ENCODE measurements at regions not wholly inside any gene's neighbourhood (a gene's known extent, or its start where the extent isn't known, plus 50 kb on each side); places are given as distances from the start of the nearest gene placed in this dataset.

DNA sequence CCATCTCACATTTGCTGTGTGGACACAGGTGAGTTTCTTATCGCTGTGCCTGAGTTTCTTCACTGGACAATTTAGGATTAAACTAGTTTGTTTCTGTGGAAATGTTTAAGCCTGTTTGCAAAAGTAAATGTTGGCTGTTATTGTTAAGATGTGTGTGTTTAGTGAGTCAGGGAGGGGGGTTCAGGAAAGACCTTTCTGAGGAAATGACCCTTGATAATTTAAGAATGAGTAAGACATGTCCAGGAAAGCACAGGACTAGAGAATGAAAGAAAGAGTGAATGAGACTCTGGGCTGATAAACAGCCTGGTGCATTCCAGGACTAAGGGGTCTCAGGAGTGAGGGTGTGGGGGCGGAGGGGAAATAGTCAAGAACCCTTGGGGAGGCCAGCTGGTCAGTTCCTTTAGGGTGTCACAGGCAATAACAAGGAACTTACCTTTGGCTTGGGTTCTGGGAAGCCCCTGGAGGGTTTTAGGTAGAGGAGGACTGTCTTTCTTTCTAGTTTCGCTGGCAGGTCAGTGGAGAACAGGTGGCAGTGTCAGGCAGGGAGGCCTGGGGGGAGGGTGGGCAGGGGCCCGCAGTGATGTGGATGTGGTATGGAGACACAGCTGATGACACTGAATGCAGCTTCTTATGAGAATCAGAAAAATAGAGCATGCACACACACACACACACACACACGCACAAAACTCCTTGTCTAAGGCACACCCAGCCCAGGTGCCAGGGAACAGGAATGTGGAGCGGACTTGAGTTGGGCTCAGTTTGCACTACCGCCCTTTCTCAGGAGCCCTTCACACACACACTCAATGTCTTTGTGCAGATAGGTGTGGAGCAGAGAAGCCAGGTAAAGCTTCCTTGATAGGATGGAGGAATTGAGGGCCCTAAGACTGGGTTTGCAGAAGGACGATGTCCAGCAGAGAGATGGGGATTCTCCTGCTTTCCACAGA lies 1005.5 kb downstream of the VRK1 start:
- TF ChIP-seq, protein P1, sequence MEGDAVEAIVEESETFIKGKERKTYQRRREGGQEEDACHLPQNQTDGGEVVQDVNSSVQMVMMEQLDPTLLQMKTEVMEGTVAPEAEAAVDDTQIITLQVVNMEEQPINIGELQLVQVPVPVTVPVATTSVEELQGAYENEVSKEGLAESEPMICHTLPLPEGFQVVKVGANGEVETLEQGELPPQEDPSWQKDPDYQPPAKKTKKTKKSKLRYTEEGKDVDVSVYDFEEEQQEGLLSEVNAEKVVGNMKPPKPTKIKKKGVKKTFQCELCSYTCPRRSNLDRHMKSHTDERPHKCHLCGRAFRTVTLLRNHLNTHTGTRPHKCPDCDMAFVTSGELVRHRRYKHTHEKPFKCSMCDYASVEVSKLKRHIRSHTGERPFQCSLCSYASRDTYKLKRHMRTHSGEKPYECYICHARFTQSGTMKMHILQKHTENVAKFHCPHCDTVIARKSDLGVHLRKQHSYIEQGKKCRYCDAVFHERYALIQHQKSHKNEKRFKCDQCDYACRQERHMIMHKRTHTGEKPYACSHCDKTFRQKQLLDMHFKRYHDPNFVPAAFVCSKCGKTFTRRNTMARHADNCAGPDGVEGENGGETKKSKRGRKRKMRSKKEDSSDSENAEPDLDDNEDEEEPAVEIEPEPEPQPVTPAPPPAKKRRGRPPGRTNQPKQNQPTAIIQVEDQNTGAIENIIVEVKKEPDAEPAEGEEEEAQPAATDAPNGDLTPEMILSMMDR (IDR thresholded peaks at IDR 0.05; ENCODE audit: poor library complexity), result no peak
- no peak for TF ChIP-seq EZH2phosphoT487 (IDR thresholded peaks at IDR 0.05; ENCODE audit: low read depth, severe bottlenecking, unreplicated experiment)
- no peak for TF ChIP-seq EZH2 (IDR thresholded peaks at IDR 0.05; ENCODE audit: borderline replicate concordance)
